Calu3 (cell line): ENCODE measurements at regions not wholly inside any gene's neighbourhood (a gene's known extent, or its start where the extent isn't known, plus 50 kb on each side); places are given as distances from the start of the nearest gene placed in this dataset.

Experiments
- BruUV-seq: library from RNA; stranded (reverse); fragments of 400-500 nt; replicated peaks from 2 replicates; lab custom pipeline; 2021; lab: Mats Ljungman, UMichigan
- CTCF ChIA-PET: fragments of 300-600 bp; sonication (Branson Sonifier 250); formaldehyde crosslinking; loops from one replicate; lab custom pipeline; 2022; ENCODE audit warnings: antibody characterized with exemption; lab: Charles Lee
- DNase-seq: peaks from one replicate; pipeline ENCODE4 v3.0.0; 2022
- H3K27ac Mint-ChIP-seq: one replicate; pipeline ENCODE4 v1.8.0; 2022; ENCODE audit warnings: mixed read lengths; ENCODE audit not compliant: unreplicated experiment
- H3K27me3 Mint-ChIP-seq: one replicate; pipeline ENCODE4 v1.8.0; 2022; ENCODE audit warnings: mixed read lengths; ENCODE audit not compliant: unreplicated experiment
- H3K36me3 Mint-ChIP-seq: one replicate; pipeline ENCODE4 v1.8.0; 2022; ENCODE audit warnings: mild to moderate bottlenecking, moderate library complexity, mixed read lengths; ENCODE audit not compliant: insufficient read depth, unreplicated experiment
- H3K4me1 Mint-ChIP-seq: one replicate; pipeline ENCODE4 v1.8.0; 2022; ENCODE audit warnings: mild to moderate bottlenecking, low read depth, mixed read lengths; ENCODE audit not compliant: unreplicated experiment
- H3K4me3 Mint-ChIP-seq: one replicate; pipeline ENCODE4 v1.8.0; 2022; ENCODE audit warnings: mild to moderate bottlenecking, low read depth, moderate library complexity, mixed read lengths; ENCODE audit not compliant: unreplicated experiment
- H3K9me3 Mint-ChIP-seq: one replicate; pipeline ENCODE4 v1.8.0; 2022; ENCODE audit warnings: low read depth, mixed read lengths; ENCODE audit not compliant: unreplicated experiment
- intact Hi-C: fragments of 100-400 bp; cut with micrococcal nuclease; formaldehyde crosslinking; loops from one replicate; pipeline ENCODE4 v1.10.0; 2022; ENCODE audit not compliant: unreplicated experiment
- TF ChIP-seq, protein P1 (sequence below): fragments of 200-600 bp; IDR thresholded peaks from one replicate; pipeline ENCODE4 v1.8.0; 2022; ENCODE audit warnings: antibody characterized with exemption; ENCODE audit not compliant: unreplicated experiment

DNA sequence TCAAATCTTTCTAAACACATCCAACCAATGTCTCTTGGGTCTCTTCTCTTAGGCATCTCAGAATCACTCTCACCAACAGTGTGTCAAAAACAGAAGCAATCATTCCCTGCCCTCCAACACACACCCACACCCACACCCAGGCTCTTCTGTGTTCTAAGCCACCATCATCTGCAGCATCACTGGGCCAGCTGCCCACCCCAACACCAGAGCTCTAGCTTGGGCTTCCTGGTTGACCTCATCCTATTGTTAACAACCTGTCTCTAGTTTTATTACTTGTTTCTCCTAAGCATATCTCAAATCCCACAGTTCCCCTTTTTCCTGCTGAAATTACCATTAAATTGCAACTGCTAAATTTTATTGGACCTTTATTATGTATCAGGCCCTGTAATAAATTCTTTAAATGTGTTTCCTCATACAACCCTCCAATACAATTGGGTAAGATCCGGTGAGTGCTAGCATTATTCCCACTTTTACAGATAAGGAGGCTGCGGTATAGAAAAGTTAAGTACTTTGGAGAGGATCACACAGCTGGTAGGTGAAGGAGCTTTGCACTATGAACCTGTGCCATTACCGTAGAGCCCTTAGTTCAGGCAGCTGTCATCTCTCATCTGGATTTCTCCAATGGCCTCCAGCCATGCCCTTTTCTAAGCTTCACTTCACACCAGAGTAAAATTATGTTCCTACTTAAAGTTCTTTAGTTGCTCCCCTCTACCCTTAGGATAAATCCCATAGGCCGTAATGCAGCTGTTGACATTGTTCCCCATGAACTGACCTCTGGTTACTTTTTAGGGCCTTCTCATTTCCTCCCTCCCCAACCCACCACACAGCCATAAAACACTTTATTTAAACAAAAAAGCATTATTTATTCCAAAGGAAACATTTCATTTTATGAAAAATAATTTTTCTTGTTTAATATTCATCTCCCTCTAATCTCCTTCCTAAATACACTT, 227.7 kb downstream of the B3GLCT start:
- TF ChIP-seq, protein P1, sequence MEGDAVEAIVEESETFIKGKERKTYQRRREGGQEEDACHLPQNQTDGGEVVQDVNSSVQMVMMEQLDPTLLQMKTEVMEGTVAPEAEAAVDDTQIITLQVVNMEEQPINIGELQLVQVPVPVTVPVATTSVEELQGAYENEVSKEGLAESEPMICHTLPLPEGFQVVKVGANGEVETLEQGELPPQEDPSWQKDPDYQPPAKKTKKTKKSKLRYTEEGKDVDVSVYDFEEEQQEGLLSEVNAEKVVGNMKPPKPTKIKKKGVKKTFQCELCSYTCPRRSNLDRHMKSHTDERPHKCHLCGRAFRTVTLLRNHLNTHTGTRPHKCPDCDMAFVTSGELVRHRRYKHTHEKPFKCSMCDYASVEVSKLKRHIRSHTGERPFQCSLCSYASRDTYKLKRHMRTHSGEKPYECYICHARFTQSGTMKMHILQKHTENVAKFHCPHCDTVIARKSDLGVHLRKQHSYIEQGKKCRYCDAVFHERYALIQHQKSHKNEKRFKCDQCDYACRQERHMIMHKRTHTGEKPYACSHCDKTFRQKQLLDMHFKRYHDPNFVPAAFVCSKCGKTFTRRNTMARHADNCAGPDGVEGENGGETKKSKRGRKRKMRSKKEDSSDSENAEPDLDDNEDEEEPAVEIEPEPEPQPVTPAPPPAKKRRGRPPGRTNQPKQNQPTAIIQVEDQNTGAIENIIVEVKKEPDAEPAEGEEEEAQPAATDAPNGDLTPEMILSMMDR = no peak
- intact Hi-C loops = no loop called here
- BruUV-seq = no TSS peak
- Mint-ChIP-seq H3K4me3 (no peak overlapping the region), H3K4me1 (no peaks in the 10 kb centered on the region), H3K9me3 (no peaks in the 10 kb centered on the region), H3K27me3 (peaks cover 26% of the 10 kb centered on the region), H3K36me3 (no peaks in the 10 kb centered on the region), H3K27ac (no peak overlapping the region)
- no peak for DNase-seq
- CTCF ChIA-PET = interaction anchor here (0.6 kb wide), 1 partner anchor 216 kb away, joined by 4 read pairs; no protein-coding TSS in a partner anchor

GRCh38 chr13:31431722-31432137, 232.0 kb downstream of the B3GLCT start:
- peak; percentile 45 for DNase-seq
- H3K36me3 Mint-ChIP-seq = no peaks in the 10 kb centered on the region
- H3K27ac Mint-ChIP-seq = no peak overlapping the region
- peaks cover 24% of the 10 kb centered on the region for H3K27me3 Mint-ChIP-seq
- peaks cover 18% of the 10 kb centered on the region for H3K4me1 Mint-ChIP-seq
- H3K9me3 Mint-ChIP-seq = no peaks in the 10 kb centered on the region
- H3K4me3 Mint-ChIP-seq = no peak overlapping the region
- intact Hi-C loops = loop anchor here (1.0 to 10.0 kb wide), 3 partner anchors 103 to 365 kb away; no protein-coding TSS in a partner anchor
- CTCF ChIA-PET = interaction anchor here (0.7 to 1.0 kb wide), 2 partner anchors 106 to 210 kb away, joined by 3 read pairs; no protein-coding TSS in a partner anchor
- no TSS peak for BruUV-seq
- TF ChIP-seq, protein P1 = peak; percentile 69

- H3K27ac Mint-ChIP-seq = no peak overlapping the region
These were observed 233.4 kb downstream of the B3GLCT start for GRCh38 chr13:31433207-31433606.

DNA sequence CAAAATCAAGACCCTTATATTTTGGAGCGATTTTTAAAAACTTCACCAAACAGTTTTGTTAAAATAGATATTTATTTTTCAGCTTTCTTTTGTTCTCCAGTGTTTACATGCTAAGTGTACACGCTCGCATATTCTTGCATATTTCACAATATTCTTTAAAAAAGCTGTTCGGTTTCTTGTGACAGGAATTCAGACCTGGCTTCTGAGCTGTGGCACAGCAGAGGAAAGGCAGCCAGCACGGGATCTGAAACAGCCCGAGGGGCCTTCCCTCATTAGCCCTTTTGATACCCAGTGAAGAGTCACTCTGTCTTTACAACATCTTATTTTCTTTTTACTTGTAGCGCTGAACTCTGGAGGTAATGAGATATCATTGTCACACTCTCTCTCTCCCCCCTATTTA, 234.0 kb downstream of the B3GLCT start:
- no peak overlapping the region for H3K27ac Mint-ChIP-seq
- H3K36me3 Mint-ChIP-seq = no peaks in the 10 kb centered on the region
- DNase-seq = no peak
- no peak overlapping the region for H3K4me3 Mint-ChIP-seq
- no TSS peak for BruUV-seq
- peaks cover 20% of the 10 kb centered on the region for H3K4me1 Mint-ChIP-seq
- peaks cover 24% of the 10 kb centered on the region for H3K27me3 Mint-ChIP-seq
- CTCF ChIA-PET = no interaction called here
- TF ChIP-seq, protein P1 = no peak
- no peaks in the 10 kb centered on the region for H3K9me3 Mint-ChIP-seq
- intact Hi-C loops = loop anchor here (10.0 kb wide), 1 partner anchor 101 kb away; no protein-coding TSS in a partner anchor

More at GRCh38 chr13:31433207-31433606, 233.4 kb downstream of the B3GLCT start:
- no peaks in the 10 kb centered on the region for H3K9me3 Mint-ChIP-seq
- no peaks in the 10 kb centered on the region for H3K36me3 Mint-ChIP-seq
- peaks cover 24% of the 10 kb centered on the region for H3K27me3 Mint-ChIP-seq
- TF ChIP-seq, protein P1 = no peak
- BruUV-seq = no TSS peak
- no peak overlapping the region for H3K4me3 Mint-ChIP-seq
- H3K4me1 Mint-ChIP-seq = peaks cover 20% of the 10 kb centered on the region
- no peak for DNase-seq
- intact Hi-C loops = loop anchor here (10.0 kb wide), 1 partner anchor 102 kb away; no protein-coding TSS in a partner anchor
- CTCF ChIA-PET = no interaction called here
